ENCODE measurements at regions not wholly inside any gene's neighbourhood (a gene's known extent, or its start where the extent isn't known, plus 50 kb on each side); places are given as distances from the start of the nearest gene placed in this dataset.

DNA sequence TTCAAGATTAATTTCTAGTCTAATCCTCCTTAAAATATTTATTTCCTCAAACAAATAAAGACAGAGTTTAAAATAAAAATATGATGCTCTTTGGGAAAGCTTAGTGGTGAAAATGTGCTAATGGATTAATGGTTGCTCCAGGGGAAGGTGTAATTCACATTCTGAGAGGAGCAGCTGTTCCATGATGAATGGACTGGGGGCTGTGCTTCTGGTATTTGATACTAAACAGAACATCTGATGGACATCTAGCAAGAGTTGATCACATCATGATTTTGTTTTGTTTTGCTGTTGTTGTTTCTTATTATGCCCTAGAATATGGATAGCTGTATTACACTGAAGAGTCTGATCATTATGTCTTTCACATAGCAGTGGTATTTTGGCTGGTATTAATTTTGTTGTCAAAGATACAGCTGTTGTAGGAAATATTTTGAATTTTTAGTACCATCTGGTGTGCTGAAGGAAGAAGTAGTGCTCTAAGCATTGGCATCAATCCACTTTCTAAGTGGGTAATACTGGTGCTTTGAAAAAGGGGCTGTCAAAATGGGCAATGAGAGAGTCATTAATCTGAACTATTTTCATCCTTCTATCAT is 296.4 kb downstream of the ADAMTS20 start:
- no peaks in the 10 kb centered on the region for H3K4me1 ChIP-seq
- no peak for ATAC-seq
- intact Hi-C loops (cut with DNase I) = no loop called here
- no peak overlapping the region for H3K27ac ChIP-seq
- no peaks in the 10 kb centered on the region for H3K27me3 ChIP-seq (ENCODE audit: low read depth)
- H3K4me3 ChIP-seq = no peak overlapping the region
- no peak for DNase-seq
- no peaks in the 10 kb centered on the region for H3K9me3 ChIP-seq
- H3K36me3 ChIP-seq = no peaks in the 10 kb centered on the region
- TF ChIP-seq, protein P1, sequence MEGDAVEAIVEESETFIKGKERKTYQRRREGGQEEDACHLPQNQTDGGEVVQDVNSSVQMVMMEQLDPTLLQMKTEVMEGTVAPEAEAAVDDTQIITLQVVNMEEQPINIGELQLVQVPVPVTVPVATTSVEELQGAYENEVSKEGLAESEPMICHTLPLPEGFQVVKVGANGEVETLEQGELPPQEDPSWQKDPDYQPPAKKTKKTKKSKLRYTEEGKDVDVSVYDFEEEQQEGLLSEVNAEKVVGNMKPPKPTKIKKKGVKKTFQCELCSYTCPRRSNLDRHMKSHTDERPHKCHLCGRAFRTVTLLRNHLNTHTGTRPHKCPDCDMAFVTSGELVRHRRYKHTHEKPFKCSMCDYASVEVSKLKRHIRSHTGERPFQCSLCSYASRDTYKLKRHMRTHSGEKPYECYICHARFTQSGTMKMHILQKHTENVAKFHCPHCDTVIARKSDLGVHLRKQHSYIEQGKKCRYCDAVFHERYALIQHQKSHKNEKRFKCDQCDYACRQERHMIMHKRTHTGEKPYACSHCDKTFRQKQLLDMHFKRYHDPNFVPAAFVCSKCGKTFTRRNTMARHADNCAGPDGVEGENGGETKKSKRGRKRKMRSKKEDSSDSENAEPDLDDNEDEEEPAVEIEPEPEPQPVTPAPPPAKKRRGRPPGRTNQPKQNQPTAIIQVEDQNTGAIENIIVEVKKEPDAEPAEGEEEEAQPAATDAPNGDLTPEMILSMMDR (IDR thresholded peaks at IDR 0.05) = no peak

DNA sequence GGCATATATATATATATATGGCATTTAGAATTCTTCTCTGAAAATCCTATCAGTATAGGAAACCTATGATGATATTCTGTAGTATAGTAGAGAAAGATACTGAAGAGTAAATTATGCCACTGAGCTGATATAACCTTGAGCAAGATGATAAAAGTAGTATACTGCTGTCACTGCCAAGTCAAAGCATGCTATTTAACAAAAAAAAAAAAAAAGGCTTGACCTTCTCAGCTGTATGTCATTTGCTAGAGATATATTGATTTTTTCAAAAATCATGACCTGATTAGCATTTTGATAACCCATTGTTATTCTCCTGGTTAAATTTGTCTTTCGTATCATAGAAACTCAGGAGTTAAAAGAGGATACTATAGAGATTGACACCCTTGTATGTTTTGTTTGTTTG is 299.4 kb downstream of the ADAMTS20 start:
- DNase-seq (no peak), ATAC-seq (no peak)
- H3K4me3 ChIP-seq = no peak overlapping the region
- no peaks in the 10 kb centered on the region for H3K36me3 ChIP-seq
- no peaks in the 10 kb centered on the region for H3K9me3 ChIP-seq
- H3K27ac ChIP-seq = no peak overlapping the region
- no peaks in the 10 kb centered on the region for H3K4me1 ChIP-seq
- H3K27me3 ChIP-seq (ENCODE audit: low read depth) = no peaks in the 10 kb centered on the region
- TF ChIP-seq, protein P1 (IDR thresholded peaks at IDR 0.05) = no peak
- intact Hi-C loops (cut with DNase I) = no loop called here

DNA sequence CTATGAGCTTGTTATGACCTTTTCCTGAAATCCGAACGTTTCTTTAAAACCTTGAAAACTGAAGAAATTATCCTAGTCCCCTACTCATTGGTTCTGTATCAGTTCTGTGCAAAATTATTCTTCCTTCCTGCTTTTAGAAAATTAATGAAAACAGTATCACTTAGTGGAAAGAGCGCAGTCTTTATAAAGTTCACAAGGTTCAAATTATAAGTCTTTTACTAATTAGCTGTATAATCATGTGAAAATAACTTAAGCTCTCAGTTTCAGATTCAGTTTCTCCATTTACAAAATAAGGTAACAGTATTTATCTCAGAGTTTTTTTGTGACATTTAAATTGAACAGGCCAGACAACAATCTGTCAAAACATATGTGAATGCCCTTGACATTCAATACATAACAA is 306.1 kb downstream of the ADAMTS20 start:
- H3K4me1 ChIP-seq = no peaks in the 10 kb centered on the region
- no peaks in the 10 kb centered on the region for H3K36me3 ChIP-seq
- ATAC-seq (no peak), DNase-seq (no peak)
- intact Hi-C loops (cut with DNase I) = no loop called here
- TF ChIP-seq, protein P1 (IDR thresholded peaks at IDR 0.05) = no peak
- no peak overlapping the region for H3K27ac ChIP-seq
- H3K4me3 ChIP-seq = no peak overlapping the region
- no peaks in the 10 kb centered on the region for H3K27me3 ChIP-seq (ENCODE audit: low read depth)
- no peaks in the 10 kb centered on the region for H3K9me3 ChIP-seq

DNA sequence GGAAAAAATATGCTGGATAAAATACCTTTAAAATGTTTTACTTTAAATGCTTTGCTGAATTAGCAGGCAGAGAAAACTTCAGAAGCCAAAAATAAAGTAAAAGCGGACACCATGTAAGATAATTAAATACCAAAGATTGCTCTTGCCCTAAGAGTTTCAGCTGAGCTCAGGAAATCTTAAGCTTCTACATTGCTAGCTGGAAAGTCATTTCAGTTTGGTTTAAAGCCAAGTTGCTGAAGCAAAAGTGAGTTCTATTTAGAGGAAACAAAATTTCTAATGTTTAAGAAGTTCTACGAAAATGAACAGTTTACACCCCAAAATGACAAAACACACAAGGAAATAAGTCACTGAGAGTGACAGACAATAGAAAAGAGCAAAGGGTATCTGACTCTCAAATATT is 310.0 kb downstream of the ADAMTS20 start:
- no peaks in the 10 kb centered on the region for H3K9me3 ChIP-seq
- no peaks in the 10 kb centered on the region for H3K27me3 ChIP-seq (ENCODE audit: low read depth)
- H3K4me3 ChIP-seq = no peak overlapping the region
- H3K27ac ChIP-seq = no peak overlapping the region
- intact Hi-C loops (cut with DNase I) = no loop called here
- DNase-seq (no peak), ATAC-seq (no peak)
- H3K36me3 ChIP-seq = no peaks in the 10 kb centered on the region
- TF ChIP-seq, protein P1 (IDR thresholded peaks at IDR 0.05) = no peak
- H3K4me1 ChIP-seq = no peaks in the 10 kb centered on the region

DNA sequence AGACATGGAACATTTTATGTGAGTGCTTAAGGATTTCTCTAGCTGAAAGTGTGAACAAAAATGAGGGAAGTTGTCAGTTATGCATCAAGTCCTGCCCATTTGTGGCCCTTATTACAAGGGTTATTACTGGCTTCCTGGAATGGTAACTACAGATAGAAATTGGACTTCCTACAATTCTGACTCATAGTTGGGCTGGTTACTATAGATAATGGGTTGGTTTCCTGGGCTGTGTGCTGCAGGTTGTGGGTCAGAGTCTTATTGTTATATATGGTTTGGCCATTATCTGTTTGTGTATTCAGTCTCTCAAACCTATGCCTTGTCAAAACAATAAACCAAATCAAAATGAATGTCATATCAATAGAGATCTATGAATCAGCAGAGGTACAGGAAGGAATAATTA is 313.7 kb downstream of the ADAMTS20 start:
- no peak overlapping the region for H3K27ac ChIP-seq
- TF ChIP-seq, protein P1 (IDR thresholded peaks at IDR 0.05) = no peak
- no peaks in the 10 kb centered on the region for H3K4me1 ChIP-seq
- DNase-seq (no peak), ATAC-seq (no peak)
- intact Hi-C loops (cut with DNase I) = no loop called here
- H3K36me3 ChIP-seq = no peaks in the 10 kb centered on the region
- no peaks in the 10 kb centered on the region for H3K27me3 ChIP-seq (ENCODE audit: low read depth)
- H3K9me3 ChIP-seq = no peaks in the 10 kb centered on the region
- no peak overlapping the region for H3K4me3 ChIP-seq

Data from lower lobe of right lung (tissue), 2 donors.